ENCODE measurements at regions not wholly inside any gene's neighbourhood (a gene's known extent, or its start where the extent isn't known, plus 50 kb on each side); places are given as distances from the start of the nearest gene placed in this dataset.

DNA sequence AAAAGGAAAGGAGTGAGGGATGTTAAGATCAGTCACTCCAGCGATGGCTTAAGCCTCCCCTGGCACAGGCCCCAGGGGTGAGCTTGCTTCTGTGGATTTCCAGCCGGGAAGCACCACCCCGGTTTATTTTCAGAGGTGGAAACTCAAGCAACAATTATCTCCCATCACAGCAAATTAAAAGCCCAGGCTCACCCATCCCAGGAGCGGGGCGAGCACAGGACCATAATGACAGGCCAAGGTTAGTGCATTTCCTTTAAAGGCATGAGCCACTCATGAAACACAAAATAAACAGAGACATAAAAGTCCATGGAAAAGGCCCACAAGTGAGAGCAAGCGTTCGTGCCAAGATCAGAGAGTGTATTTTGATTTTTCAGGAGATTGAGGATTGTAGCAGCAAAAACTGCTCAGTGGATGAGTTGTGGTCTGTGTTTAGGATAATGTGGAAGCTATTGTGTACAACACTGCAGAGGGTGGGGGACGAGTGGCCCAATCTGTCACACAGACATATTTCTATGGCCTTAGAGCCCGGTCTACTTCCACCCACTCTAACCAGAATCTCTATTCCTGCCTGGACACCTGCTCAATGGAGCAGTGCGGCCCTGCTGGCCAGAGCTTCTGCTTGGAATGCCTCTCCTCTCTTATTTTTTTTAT, 111.4 kb upstream of the CDC42EP3 start:
- no peak for TF ChIP-seq POLR2A (IDR thresholded peaks at IDR 0.05)
- TF ChIP-seq, protein P1, sequence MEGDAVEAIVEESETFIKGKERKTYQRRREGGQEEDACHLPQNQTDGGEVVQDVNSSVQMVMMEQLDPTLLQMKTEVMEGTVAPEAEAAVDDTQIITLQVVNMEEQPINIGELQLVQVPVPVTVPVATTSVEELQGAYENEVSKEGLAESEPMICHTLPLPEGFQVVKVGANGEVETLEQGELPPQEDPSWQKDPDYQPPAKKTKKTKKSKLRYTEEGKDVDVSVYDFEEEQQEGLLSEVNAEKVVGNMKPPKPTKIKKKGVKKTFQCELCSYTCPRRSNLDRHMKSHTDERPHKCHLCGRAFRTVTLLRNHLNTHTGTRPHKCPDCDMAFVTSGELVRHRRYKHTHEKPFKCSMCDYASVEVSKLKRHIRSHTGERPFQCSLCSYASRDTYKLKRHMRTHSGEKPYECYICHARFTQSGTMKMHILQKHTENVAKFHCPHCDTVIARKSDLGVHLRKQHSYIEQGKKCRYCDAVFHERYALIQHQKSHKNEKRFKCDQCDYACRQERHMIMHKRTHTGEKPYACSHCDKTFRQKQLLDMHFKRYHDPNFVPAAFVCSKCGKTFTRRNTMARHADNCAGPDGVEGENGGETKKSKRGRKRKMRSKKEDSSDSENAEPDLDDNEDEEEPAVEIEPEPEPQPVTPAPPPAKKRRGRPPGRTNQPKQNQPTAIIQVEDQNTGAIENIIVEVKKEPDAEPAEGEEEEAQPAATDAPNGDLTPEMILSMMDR (IDR thresholded peaks at IDR 0.05): no peak

Data from esophagus squamous epithelium (tissue), 4 donors.